ENCODE measurements at regions not wholly inside any gene's neighbourhood (a gene's known extent, or its start where the extent isn't known, plus 50 kb on each side); places are given as distances from the start of the nearest gene placed in this dataset.

- Histone ChIP-seq H3K4me3 (ENCODE audit: low read length) (no peak overlapping the region), H3K9me2 (replicated peaks; ENCODE audit: control insufficient read depth, low read length) (no peaks in the 10 kb centered on the region), H3F3A (ENCODE audit: control insufficient read depth, insufficient read depth) (no peaks in the 10 kb centered on the region), H3K4me1 (ENCODE audit: control insufficient read depth, low read length) (no peaks in the 10 kb centered on the region), H3K36me3 (ENCODE audit: control insufficient read depth, low read length) (no peaks in the 10 kb centered on the region), H3K79me2 (ENCODE audit: control insufficient read depth, low read length) (no peaks in the 10 kb centered on the region), H3K27me3 (ENCODE audit: control insufficient read depth, low read length) (no peaks in the 10 kb centered on the region), H4K20me1 (ENCODE audit: control insufficient read depth, insufficient read depth, low read depth, low read length) (no peaks in the 10 kb centered on the region), H3K4me2 (ENCODE audit: low read length) (no peak overlapping the region), H3K27ac (ENCODE audit: low read depth, low read length) (no peak overlapping the region), H3K9me3 (ENCODE audit: control insufficient read depth, insufficient read depth, low read length) (no peaks in the 10 kb centered on the region)
- TF ChIP-seq, protein P1, sequence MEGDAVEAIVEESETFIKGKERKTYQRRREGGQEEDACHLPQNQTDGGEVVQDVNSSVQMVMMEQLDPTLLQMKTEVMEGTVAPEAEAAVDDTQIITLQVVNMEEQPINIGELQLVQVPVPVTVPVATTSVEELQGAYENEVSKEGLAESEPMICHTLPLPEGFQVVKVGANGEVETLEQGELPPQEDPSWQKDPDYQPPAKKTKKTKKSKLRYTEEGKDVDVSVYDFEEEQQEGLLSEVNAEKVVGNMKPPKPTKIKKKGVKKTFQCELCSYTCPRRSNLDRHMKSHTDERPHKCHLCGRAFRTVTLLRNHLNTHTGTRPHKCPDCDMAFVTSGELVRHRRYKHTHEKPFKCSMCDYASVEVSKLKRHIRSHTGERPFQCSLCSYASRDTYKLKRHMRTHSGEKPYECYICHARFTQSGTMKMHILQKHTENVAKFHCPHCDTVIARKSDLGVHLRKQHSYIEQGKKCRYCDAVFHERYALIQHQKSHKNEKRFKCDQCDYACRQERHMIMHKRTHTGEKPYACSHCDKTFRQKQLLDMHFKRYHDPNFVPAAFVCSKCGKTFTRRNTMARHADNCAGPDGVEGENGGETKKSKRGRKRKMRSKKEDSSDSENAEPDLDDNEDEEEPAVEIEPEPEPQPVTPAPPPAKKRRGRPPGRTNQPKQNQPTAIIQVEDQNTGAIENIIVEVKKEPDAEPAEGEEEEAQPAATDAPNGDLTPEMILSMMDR (IDR thresholded peaks at IDR 0.05; ENCODE audit: low read depth, low read length, poor library complexity, severe bottlenecking): no peak
- TF ChIP-seq EZH2phosphoT487 (IDR thresholded peaks at IDR 0.05; ENCODE audit: borderline replicate concordance, low read length): no peak
Observed at GRCh38 chr2:234134496-234134895, 84.0 kb downstream of the SPP2 start.

DNA sequence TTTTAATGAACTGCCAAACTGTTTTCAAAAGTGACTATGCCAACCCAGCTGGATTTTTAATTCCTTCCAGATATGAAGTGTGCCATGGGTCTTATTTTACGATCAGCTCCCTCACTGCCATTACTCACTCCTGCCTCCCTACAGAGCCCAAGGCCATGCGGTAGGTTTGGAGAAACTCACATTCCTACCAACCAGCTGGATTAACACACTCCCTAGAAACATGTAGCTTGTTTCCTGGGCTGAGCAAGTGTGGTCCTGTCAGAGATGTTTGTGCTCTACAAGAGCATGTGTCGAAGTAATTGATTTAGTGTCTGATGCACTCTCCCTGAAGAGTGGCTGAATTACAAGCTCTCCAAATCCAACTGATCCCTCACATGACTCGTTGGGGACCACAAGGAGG lies 82.5 kb downstream of the SPP2 start:
- Histone ChIP-seq H3K9me2 (replicated peaks; ENCODE audit: control insufficient read depth, low read length) (no peaks in the 10 kb centered on the region), H3K9me3 (ENCODE audit: control insufficient read depth, insufficient read depth, low read length) (no peaks in the 10 kb centered on the region), H3K4me2 (ENCODE audit: low read length) (no peak overlapping the region), H3K27ac (ENCODE audit: low read depth, low read length) (no peak overlapping the region), H3K4me3 (ENCODE audit: low read length) (no peak overlapping the region), H3K36me3 (ENCODE audit: control insufficient read depth, low read length) (no peaks in the 10 kb centered on the region), H3K79me2 (ENCODE audit: control insufficient read depth, low read length) (no peaks in the 10 kb centered on the region), H3K4me1 (ENCODE audit: control insufficient read depth, low read length) (no peaks in the 10 kb centered on the region), H3K27me3 (ENCODE audit: control insufficient read depth, low read length) (no peaks in the 10 kb centered on the region), H3F3A (ENCODE audit: control insufficient read depth, insufficient read depth) (no peaks in the 10 kb centered on the region), H4K20me1 (ENCODE audit: control insufficient read depth, insufficient read depth, low read depth, low read length) (no peaks in the 10 kb centered on the region)
- TF ChIP-seq, protein P1 (IDR thresholded peaks at IDR 0.05; ENCODE audit: low read depth, low read length, poor library complexity, severe bottlenecking): no peak
- TF ChIP-seq EZH2phosphoT487 (IDR thresholded peaks at IDR 0.05; ENCODE audit: borderline replicate concordance, low read length): no peak

- no peak overlapping the region for H3K27ac ChIP-seq (ENCODE audit: low read depth, low read length)
- TF ChIP-seq, protein P1 (IDR thresholded peaks at IDR 0.05; ENCODE audit: low read depth, low read length, poor library complexity, severe bottlenecking): no peak
- TF ChIP-seq EZH2phosphoT487 (IDR thresholded peaks at IDR 0.05; ENCODE audit: borderline replicate concordance, low read length): no peak
Observed at GRCh38 chr2:234130777-234131181, 80.3 kb downstream of the SPP2 start.

DNA sequence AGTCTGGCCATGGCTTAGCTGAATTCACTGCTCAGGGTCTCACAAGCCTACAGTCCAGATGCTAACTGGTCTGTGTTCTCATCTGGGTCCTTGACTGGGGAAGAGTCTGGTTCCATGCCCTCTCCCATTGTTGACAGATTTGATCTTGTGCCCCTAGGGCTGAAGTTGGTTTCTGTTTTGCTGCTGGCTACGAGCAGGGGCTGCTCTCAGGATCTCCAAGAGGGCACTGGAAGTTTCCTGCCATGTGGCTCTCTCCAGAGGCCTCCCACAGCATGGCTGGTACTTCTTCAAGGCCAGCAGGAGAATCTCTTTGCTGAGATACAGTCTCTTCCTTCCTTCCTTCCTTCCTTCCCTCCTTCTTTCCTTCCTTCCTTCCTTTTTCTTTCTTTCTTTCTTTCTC lies 78.1 kb downstream of the SPP2 start:
- H3K27ac ChIP-seq (ENCODE audit: low read depth, low read length): no peak overlapping the region
- no peak overlapping the region for H3K4me3 ChIP-seq (ENCODE audit: low read length)
- no peaks in the 10 kb centered on the region for H3K9me3 ChIP-seq (ENCODE audit: control insufficient read depth, insufficient read depth, low read length)
- H3K36me3 ChIP-seq (ENCODE audit: control insufficient read depth, low read length): no peaks in the 10 kb centered on the region
- no peaks in the 10 kb centered on the region for H3F3A ChIP-seq (ENCODE audit: control insufficient read depth, insufficient read depth)
- no peaks in the 10 kb centered on the region for H3K4me1 ChIP-seq (ENCODE audit: control insufficient read depth, low read length)
- H3K9me2 ChIP-seq (replicated peaks; ENCODE audit: control insufficient read depth, low read length): no peaks in the 10 kb centered on the region
- no peaks in the 10 kb centered on the region for H3K27me3 ChIP-seq (ENCODE audit: control insufficient read depth, low read length)
- no peaks in the 10 kb centered on the region for H4K20me1 ChIP-seq (ENCODE audit: control insufficient read depth, insufficient read depth, low read depth, low read length)
- H3K4me2 ChIP-seq (ENCODE audit: low read length): no peak overlapping the region
- TF ChIP-seq, protein P1 (IDR thresholded peaks at IDR 0.05; ENCODE audit: low read depth, low read length, poor library complexity, severe bottlenecking): no peak
- no peak for TF ChIP-seq EZH2phosphoT487 (IDR thresholded peaks at IDR 0.05; ENCODE audit: borderline replicate concordance, low read length)
- H3K79me2 ChIP-seq (ENCODE audit: control insufficient read depth, low read length): no peaks in the 10 kb centered on the region

More at GRCh38 chr2:234130777-234131181, 80.3 kb downstream of the SPP2 start:
- Histone ChIP-seq H3K36me3 (ENCODE audit: control insufficient read depth, low read length) (no peaks in the 10 kb centered on the region), H3K9me2 (replicated peaks; ENCODE audit: control insufficient read depth, low read length) (no peaks in the 10 kb centered on the region), H4K20me1 (ENCODE audit: control insufficient read depth, insufficient read depth, low read depth, low read length) (no peaks in the 10 kb centered on the region), H3K9me3 (ENCODE audit: control insufficient read depth, insufficient read depth, low read length) (no peaks in the 10 kb centered on the region), H3K27me3 (ENCODE audit: control insufficient read depth, low read length) (no peaks in the 10 kb centered on the region), H3F3A (ENCODE audit: control insufficient read depth, insufficient read depth) (no peaks in the 10 kb centered on the region), H3K4me2 (ENCODE audit: low read length) (no peak overlapping the region), H3K4me1 (ENCODE audit: control insufficient read depth, low read length) (no peaks in the 10 kb centered on the region), H3K4me3 (ENCODE audit: low read length) (no peak overlapping the region), H3K79me2 (ENCODE audit: control insufficient read depth, low read length) (no peaks in the 10 kb centered on the region)
